HepG2 (cell line): ENCODE measurements at regions not wholly inside any gene's neighbourhood (a gene's known extent, or its start where the extent isn't known, plus 50 kb on each side); places are given as distances from the start of the nearest gene placed in this dataset.

Experiments
- ATAC-seq: fragments of 200-7000 bp; cut with Tn5 transposase; 3 replicates; pipeline ENCODE4 v1.9.1; 2020; ENCODE audit warnings: mild to moderate bottlenecking, moderate library complexity
- BruUV-seq: library from RNA; stranded (reverse); fragments of 400-500 nt; replicated peaks from 2 replicates; lab custom pipeline; 2021; lab: Mats Ljungman, UMichigan
- CTCF ChIA-PET: fragments of 300-600 bp; formaldehyde crosslinking; extraction: SDS; loops from one replicate; lab custom pipeline; 2021; ENCODE audit warnings: low total read pairs, inconsistent platforms, low intra/inter-chr PET ratio; lab: Yijun Ruan, JAX
- POLR2A ChIA-PET: fragments of 350-600 bp; sonication (Branson Sonifier 250); formaldehyde crosslinking; loops from one replicate; lab custom pipeline; 2020; ENCODE audit warnings: antibody characterized with exemption, inconsistent platforms; lab: Yijun Ruan, JAX
- DNase-seq: peaks from one replicate; pipeline ENCODE4 v3.0.0-alpha.2; 2015; ENCODE audit warnings: low spot score
- FAIRE-seq: peaks from 3 replicates; lab custom pipeline; 2011; peaks lifted over from hg19 to GRCh38; lab: Jason Lieb, UNC
- H2AFZ ChIP-seq: one replicate; pipeline ENCODE4 v1.6.1; 2011; ENCODE audit warnings: low read length, inconsistent platforms
- H3K27ac ChIP-seq: fragments of 300-600 bp; 3 replicates; pipeline ENCODE4 v1.8.0; 2011; ENCODE audit warnings: mixed run types, mild to moderate bottlenecking, mixed read lengths, low read length, inconsistent platforms; ENCODE audit not compliant: insufficient read depth; ENCODE audit errors: extremely low read length
- H3K27me3 ChIP-seq, 2 experiments: fragments of 200-600 bp in 1 of 2; 2 replicates in 1 of 2; 3 replicates in 1 of 2; pipeline versions ENCODE4 v1.6.0 to v1.8.0; 2011; ENCODE audit warnings: low read length in 2 of 2, mild to moderate bottlenecking in 2 of 2, moderate library complexity in 2 of 2, inconsistent platforms in 1 of 2; ENCODE audit not compliant: insufficient read depth in 2 of 2, control insufficient read depth in 1 of 2
- H3K36me3 ChIP-seq, 2 experiments: fragments of 200-600 bp in 1 of 2; replicated peaks in 1 of 2; 2 replicates in 1 of 2; 3 replicates in 1 of 2; pipeline versions ENCODE4 v1.5.1 to v1.8.0; 2011; ENCODE audit warnings: low read length in 2 of 2, inconsistent platforms in 1 of 2; ENCODE audit not compliant: insufficient read depth in 2 of 2, control insufficient read depth in 1 of 2
- H3K4me1 ChIP-seq: 2 replicates; pipeline ENCODE4 v1.5.1; 2012; ENCODE audit warnings: low read length, inconsistent platforms; ENCODE audit not compliant: insufficient read depth
- H3K4me2 ChIP-seq: 2 replicates; pipeline ENCODE4 v1.6.0; 2011; ENCODE audit warnings: low read depth, low read length, inconsistent platforms
- H3K4me3 ChIP-seq, 3 experiments: fragments of 200-600 bp in 1 of 3; sonication (generic), shearing (Covaris generic) in 1 of 3; replicated peaks in 1 of 3; 2 replicates each; pipeline ENCODE4 v1.5.1; 2011 to 2016; ENCODE audit warnings: low read length in 3 of 3, inconsistent platforms in 2 of 3, low read depth in 2 of 3, mild to moderate bottlenecking in 2 of 3, control low read depth in 1 of 3, mixed read lengths in 1 of 3; ENCODE audit not compliant: insufficient read depth in 1 of 3
- H3K79me2 ChIP-seq: one replicate; pipeline ENCODE4 v1.6.1; 2011; ENCODE audit warnings: low read length, inconsistent platforms; ENCODE audit not compliant: insufficient read depth
- H3K9ac ChIP-seq: 2 replicates; pipeline ENCODE4 v1.6.0; 2011; ENCODE audit warnings: mild to moderate bottlenecking, low read depth, low read length, inconsistent platforms; ENCODE audit not compliant: insufficient read depth
- H3K9me3 ChIP-seq: 2 replicates; pipeline ENCODE4 v1.5.1; 2012; ENCODE audit warnings: mild to moderate bottlenecking, low read length
- H4K20me1 ChIP-seq: 2 replicates; pipeline ENCODE4 v1.6.0; 2011; ENCODE audit warnings: inconsistent platforms, mild to moderate bottlenecking, low read length, moderate library complexity; ENCODE audit not compliant: insufficient read depth
- FOXJ3 ChIP-seq: sonication (generic); formaldehyde crosslinking; IDR thresholded peaks from 2 replicates; pipeline ENCODE4 v1.4.0; 2020; ENCODE audit warnings: missing genetic modification reagents, mild to moderate bottlenecking, borderline replicate concordance
- GABPA ChIP-seq, 2 experiments: IDR thresholded peaks; 2 replicates each; pipeline ENCODE4 v1.6.1; 2011 to 2016; ENCODE audit warnings: low read depth in 2 of 2, low read length in 1 of 2, missing biosample characterization in 1 of 2, missing genetic modification characterization in 1 of 2
- IRF1 ChIP-seq: sonication (generic); formaldehyde crosslinking; IDR thresholded peaks from 2 replicates; pipeline ENCODE4 v1.4.0; 2020; ENCODE audit warnings: low read depth, mild to moderate bottlenecking, missing genetic modification reagents
- MAFK ChIP-seq, 2 experiments: IDR thresholded peaks in 1 of 2; conservative IDR thresholded peaks in 1 of 2; 2 replicates each; pipeline ENCODE4 v1.6.1; 2011; ENCODE audit warnings: improper control_type of control experiment in 2 of 2, low read length in 2 of 2
- MNT ChIP-seq: fragments of 450-650 bp; IDR thresholded peaks from 2 replicates; pipeline ENCODE4 v1.6.1; 2016
- ZFP37 ChIP-seq: sonication (generic); formaldehyde crosslinking; IDR thresholded peaks from 2 replicates; pipeline ENCODE4 v1.4.0; 2020; ENCODE audit warnings: missing genetic modification reagents, borderline replicate concordance
- ZNF792 ChIP-seq: IDR thresholded peaks from 2 replicates; pipeline ENCODE4 v1.6.1; 2016
- WGBS: methylation state at CpG from one replicate; pipeline ENCODE4 v1.1.6; 2017; ENCODE audit warnings: low lambda C conversion rate; 5-methylcytosine and 5-hydroxymethylcytosine counted together
- in situ Hi-C: cut with HindIII; loops from 2 replicates; pipeline ENCODE4 v1.10.0; 2017; ENCODE audit warnings: low pct_unique_long_range_greater_than_20kb; ENCODE audit not compliant: extremely low pct_ligation_motif_present
- intact Hi-C: fragments of 100-400 bp; cut with micrococcal nuclease; formaldehyde crosslinking; loops from one replicate; pipeline ENCODE4 v1.10.0; 2022; ENCODE audit not compliant: unreplicated experiment

GRCh38 chr2:62558743-62559142 lies 52.7 kb upstream of the TMEM17 start:
- POLR2A ChIA-PET: interaction anchor here (0.9 to 5.5 kb wide), 3 partner anchors 11 to 32 kb away, joined by 4 to 25 read pairs (median 7); no protein-coding TSS in a partner anchor
- DNase-seq (no peak), ATAC-seq (no peak), FAIRE-seq (no peak)
- no peaks in the 10 kb centered on the region for H3K79me2 ChIP-seq
- no peak overlapping the region for H3K4me3 ChIP-seq
- no TSS peak for BruUV-seq
- no peaks in the 10 kb centered on the region for H3K9me3 ChIP-seq
- WGBS: 98% methylated on average over 1 of the region's 1 CpG
- in situ Hi-C loops: no loop called here
- peaks cover 52% of the 10 kb centered on the region for H3K4me1 ChIP-seq
- no peaks in the 10 kb centered on the region for H3K36me3 ChIP-seq
- H3K9ac ChIP-seq: no peak overlapping the region
- intact Hi-C loops: loop anchor here (1.0 kb wide), 1 partner anchor 26 kb away; no protein-coding TSS in a partner anchor
- no peak overlapping the region for H3K27ac ChIP-seq
- H2AFZ ChIP-seq: no peak overlapping the region
- H3K4me2 ChIP-seq: no peak overlapping the region
- peak in 1 of 2 experiments; percentile 51; a peak in 2 of 4 replicates for TF ChIP-seq MAFK (conservative IDR thresholded peaks at IDR 0.05 in 1 of 2, IDR thresholded peaks at IDR 0.05 in 1 of 2; ENCODE audit: low read length in 2 of 2)
- no peak for TF ChIP-seq ZFP37 (CRISPR knock-in tag)
- CTCF ChIA-PET: no interaction called here
- no peaks in the 10 kb centered on the region for H3K27me3 ChIP-seq
- H4K20me1 ChIP-seq: no peaks in the 10 kb centered on the region

- H3K4me2 ChIP-seq: no peak overlapping the region
- ATAC-seq: no peak
- no peak overlapping the region for H3K9ac ChIP-seq
- no peaks in the 10 kb centered on the region for H3K79me2 ChIP-seq
- no peaks in the 10 kb centered on the region for H3K36me3 ChIP-seq
- H4K20me1 ChIP-seq: no peaks in the 10 kb centered on the region
- peaks cover 44% of the 10 kb centered on the region for H3K4me1 ChIP-seq
- no TSS peak for BruUV-seq
- DNase-seq: no peak
- TF ChIP-seq IRF1 (CRISPR knock-in tag): no peak
- no peak for TF ChIP-seq FOXJ3
- 0 out of 2 replicates have a peak, but pooled peaks have one; percentile 20 for TF ChIP-seq ZNF792 (CRISPR knock-in tag)
- no peak for TF ChIP-seq GABPA (IDR thresholded peaks at IDR 0.05; ENCODE audit: low read depth, low read length)
- TF ChIP-seq GABPA (CRISPR knock-in tag; IDR thresholded peaks at IDR 0.05; ENCODE audit: low read depth): no peak
- no peak for TF ChIP-seq MNT
- in situ Hi-C loops (no loop called here), intact Hi-C loops (no loop called here)
- ChIA-PET POLR2A (interaction anchor here (1.1 to 5.5 kb wide), 3 partner anchors 14 to 29 kb away, joined by 3 to 25 read pairs (median 5); no protein-coding TSS in a partner anchor), CTCF (no interaction called here)
- H2AFZ ChIP-seq: no peak overlapping the region
- H3K27ac ChIP-seq: no peak overlapping the region
- no peaks in the 10 kb centered on the region for H3K9me3 ChIP-seq
- H3K4me3 ChIP-seq: no peak overlapping the region
- H3K27me3 ChIP-seq: no peaks in the 10 kb centered on the region
- no peak for FAIRE-seq
- WGBS: 89% methylated on average over 3 of the region's 3 CpGs
Observed at GRCh38 chr2:62556086-62556485, 50.1 kb upstream of the TMEM17 start.
